BLaER1 (cell line): ENCODE measurements at regions not wholly inside any gene's neighbourhood (a gene's known extent, or its start where the extent isn't known, plus 50 kb on each side); places are given as distances from the start of the nearest gene placed in this dataset.
A peak's percentile ranks its signal among the peaks of the same experiment; 100 is the strongest.

Experiments used
- H3K27ac ChIP-seq: shearing (Covaris generic); formaldehyde crosslinking; 2 replicates; pipeline ENCODE4 v1.8.1; 2022
- H3K27me3 ChIP-seq: shearing (Covaris generic); formaldehyde crosslinking; 2 replicates; pipeline ENCODE4 v1.8.1; 2022
- H3K36me3 ChIP-seq: shearing (Covaris generic); formaldehyde crosslinking; 2 replicates; pipeline ENCODE4 v1.8.1; 2022
- H3K4me1 ChIP-seq: shearing (Covaris generic); formaldehyde crosslinking; 2 replicates; pipeline ENCODE4 v1.8.1; 2022
- H3K4me2 ChIP-seq: shearing (Covaris generic); formaldehyde crosslinking; 2 replicates; pipeline ENCODE4 v1.8.1; 2022
- H3K4me3 ChIP-seq: shearing (Covaris generic); formaldehyde crosslinking; 2 replicates; pipeline ENCODE4 v1.8.1; 2022
- H3K9ac ChIP-seq: shearing (Covaris generic); formaldehyde crosslinking; 2 replicates; pipeline ENCODE4 v1.8.1; 2022
- H3K9me3 ChIP-seq: shearing (Covaris generic); formaldehyde crosslinking; 2 replicates; pipeline ENCODE4 v1.8.1; 2022
- H4K20me1 ChIP-seq: shearing (Covaris generic); formaldehyde crosslinking; 2 replicates; pipeline ENCODE4 v1.8.1; 2022
- Cebpa-rat ChIP-seq: shearing (Covaris generic); IDR thresholded peaks from 2 replicates; pipeline ENCODE4 v1.8.1; 2022

- Histone ChIP-seq H3K4me2 (no peak overlapping the region), H3K9ac (no peak overlapping the region), H3K4me3 (no peak overlapping the region), H3K9me3 (peaks cover 8% of the 10 kb centered on the region; the same call in 1 of the 2 replicates), H3K27me3 (no peaks in the 10 kb centered on the region), H4K20me1 (no peaks in the 10 kb centered on the region), H3K36me3 (no peaks in the 10 kb centered on the region), H3K27ac (no peak overlapping the region), H3K4me1 (no peaks in the 10 kb centered on the region)
- TF ChIP-seq Cebpa-rat = no peak
These were observed 1674.0 kb upstream of the PCDH7 start for GRCh38 chr4:29046186-29046585.

- Histone ChIP-seq H3K27ac (no peak overlapping the region), H3K36me3 (no peaks in the 10 kb centered on the region), H3K9me3 (peaks cover 8% of the 10 kb centered on the region; the same call in 1 of the 2 replicates), H3K4me2 (no peak overlapping the region), H4K20me1 (no peaks in the 10 kb centered on the region), H3K27me3 (no peaks in the 10 kb centered on the region), H3K4me3 (no peak overlapping the region), H3K9ac (no peak overlapping the region), H3K4me1 (no peaks in the 10 kb centered on the region)
- no peak for TF ChIP-seq Cebpa-rat
These were observed 1673.4 kb upstream of the PCDH7 start for GRCh38 chr4:29046781-29047180.

- no peak overlapping the region for H3K9ac ChIP-seq
- no peaks in the 10 kb centered on the region for H3K36me3 ChIP-seq
- H3K27me3 ChIP-seq = no peaks in the 10 kb centered on the region
- no peak for TF ChIP-seq Cebpa-rat
- H3K4me3 ChIP-seq = no peak overlapping the region
- H3K4me1 ChIP-seq = no peaks in the 10 kb centered on the region
- peaks cover 8% of the 10 kb centered on the region; the same call in 1 of the 2 replicates for H3K9me3 ChIP-seq
- H4K20me1 ChIP-seq = no peaks in the 10 kb centered on the region
- H3K27ac ChIP-seq = no peak overlapping the region
- H3K4me2 ChIP-seq = no peak overlapping the region
These were observed 1672.7 kb upstream of the PCDH7 start for GRCh38 chr4:29047341-29048041.

GRCh38 chr4:29051381-29051965 is 1668.7 kb upstream of the PCDH7 start:
- Histone ChIP-seq H4K20me1 (no peaks in the 10 kb centered on the region), H3K4me3 (no peak overlapping the region), H3K27me3 (no peaks in the 10 kb centered on the region), H3K9ac (no peak overlapping the region), H3K27ac (no peak overlapping the region), H3K9me3 (peaks cover 8% of the 10 kb centered on the region; the same call in 1 of the 2 replicates), H3K4me1 (no peaks in the 10 kb centered on the region), H3K4me2 (no peak overlapping the region), H3K36me3 (no peaks in the 10 kb centered on the region)
- TF ChIP-seq Cebpa-rat = no peak

- no peak overlapping the region for H3K27ac ChIP-seq
- H3K9ac ChIP-seq = no peak overlapping the region
- no peak for TF ChIP-seq Cebpa-rat
- H3K27me3 ChIP-seq = no peaks in the 10 kb centered on the region
- H4K20me1 ChIP-seq = no peaks in the 10 kb centered on the region
- peaks cover 6% of the 10 kb centered on the region; the same call in 1 of the 2 replicates for H3K9me3 ChIP-seq
- H3K4me3 ChIP-seq = no peak overlapping the region
- no peak overlapping the region for H3K4me2 ChIP-seq
- H3K36me3 ChIP-seq = no peaks in the 10 kb centered on the region
- H3K4me1 ChIP-seq = no peaks in the 10 kb centered on the region
These were observed 1667.9 kb upstream of the PCDH7 start for GRCh38 chr4:29052266-29052665.

GRCh38 chr4:29058531-29058930 is 1661.6 kb upstream of the PCDH7 start:
- Histone ChIP-seq H4K20me1 (no peaks in the 10 kb centered on the region), H3K9ac (no peak overlapping the region), H3K36me3 (no peaks in the 10 kb centered on the region), H3K4me3 (no peak overlapping the region), H3K27me3 (no peaks in the 10 kb centered on the region), H3K4me2 (peak overlapping the region; percentile 30), H3K27ac (no peak overlapping the region), H3K9me3 (no peaks in the 10 kb centered on the region), H3K4me1 (peaks cover 13% of the 10 kb centered on the region; the same call in 1 of the 2 replicates)
- TF ChIP-seq Cebpa-rat = no peak

GRCh38 chr4:29066861-29067260 is 1653.3 kb upstream of the PCDH7 start:
- Histone ChIP-seq H3K9ac (no peak overlapping the region), H3K4me2 (no peak overlapping the region), H3K27ac (no peak overlapping the region), H3K27me3 (no peaks in the 10 kb centered on the region), H3K4me3 (no peak overlapping the region), H3K36me3 (no peaks in the 10 kb centered on the region), H3K4me1 (no peaks in the 10 kb centered on the region), H3K9me3 (peaks cover 6% of the 10 kb centered on the region), H4K20me1 (no peaks in the 10 kb centered on the region)
- no peak for TF ChIP-seq Cebpa-rat

GRCh38 chr4:29073571-29073970 is 1646.6 kb upstream of the PCDH7 start:
- no peak overlapping the region for H3K9ac ChIP-seq
- H4K20me1 ChIP-seq = no peaks in the 10 kb centered on the region
- H3K27me3 ChIP-seq = no peaks in the 10 kb centered on the region; the same call in 1 of the 2 replicates
- H3K27ac ChIP-seq = no peak overlapping the region
- H3K4me1 ChIP-seq = no peaks in the 10 kb centered on the region
- H3K36me3 ChIP-seq = no peaks in the 10 kb centered on the region; the same call in 1 of the 2 replicates
- H3K9me3 ChIP-seq = peaks cover 19% of the 10 kb centered on the region
- no peak overlapping the region for H3K4me2 ChIP-seq
- no peak overlapping the region for H3K4me3 ChIP-seq
- no peak for TF ChIP-seq Cebpa-rat

- H3K9me3 ChIP-seq = peaks cover 19% of the 10 kb centered on the region
- no peak overlapping the region for H3K4me2 ChIP-seq
- no peak overlapping the region for H3K4me3 ChIP-seq
- no peaks in the 10 kb centered on the region; the same call in 1 of the 2 replicates for H3K27me3 ChIP-seq
- no peak overlapping the region for H3K27ac ChIP-seq
- H4K20me1 ChIP-seq = no peaks in the 10 kb centered on the region
- no peak overlapping the region for H3K9ac ChIP-seq
- no peaks in the 10 kb centered on the region; the same call in 1 of the 2 replicates for H3K36me3 ChIP-seq
- no peak for TF ChIP-seq Cebpa-rat
- H3K4me1 ChIP-seq = no peaks in the 10 kb centered on the region
These were observed 1644.8 kb upstream of the PCDH7 start for GRCh38 chr4:29075366-29075765.

- H3K4me2 ChIP-seq = no peak overlapping the region
- no peaks in the 10 kb centered on the region for H3K36me3 ChIP-seq
- no peaks in the 10 kb centered on the region for H3K4me1 ChIP-seq
- H3K4me3 ChIP-seq = no peak overlapping the region
- no peaks in the 10 kb centered on the region for H3K9me3 ChIP-seq
- H3K9ac ChIP-seq = no peak overlapping the region
- no peak for TF ChIP-seq Cebpa-rat
- H3K27ac ChIP-seq = no peak overlapping the region
- H4K20me1 ChIP-seq = no peaks in the 10 kb centered on the region
- no peaks in the 10 kb centered on the region for H3K27me3 ChIP-seq
These were observed 1640.9 kb upstream of the PCDH7 start for GRCh38 chr4:29079260-29079659.
